SKM-1 (cell line): ENCODE measurements at regions not wholly inside any gene's neighbourhood (a gene's known extent, or its start where the extent isn't known, plus 50 kb on each side); places are given as distances from the start of the nearest gene placed in this dataset.

ENCODE experiments used
- DNase-seq: peaks from one replicate; lab custom pipeline; 2025; ENCODE audit not compliant: unreplicated experiment; lab: John Stamatoyannopoulos, UW

GRCh38 chr15:70508561-70509281, 254.6 kb downstream of the UACA start:
- no peak for DNase-seq

GRCh38 chr15:70507772-70508371, 255.5 kb downstream of the UACA start:
- no peak for DNase-seq

GRCh38 chr15:70505936-70506912, 257.1 kb downstream of the UACA start:
- DNase-seq = no peak

GRCh38 chr15:70505411-70505919, 257.9 kb downstream of the UACA start:
- DNase-seq = no peak

GRCh38 chr15:70504988-70505387, 258.4 kb downstream of the UACA start:
- no peak for DNase-seq

GRCh38 chr15:70504299-70504951, 258.9 kb downstream of the UACA start:
- DNase-seq = no peak

GRCh38 chr15:70503798-70504298, 259.5 kb downstream of the UACA start:
- no peak for DNase-seq

GRCh38 chr15:70503073-70503745, 260.1 kb downstream of the UACA start:
- no peak for DNase-seq

GRCh38 chr15:70502529-70502928, 260.8 kb downstream of the UACA start:
- DNase-seq = no peak

- DNase-seq = no peak
Observed at GRCh38 chr15:70501849-70502248, 261.5 kb downstream of the UACA start.

GRCh38 chr15:70501121-70501727, 262.1 kb downstream of the UACA start:
- DNase-seq = no peak

GRCh38 chr15:70499791-70500190, 263.6 kb downstream of the UACA start:
- DNase-seq = no peak

- no peak for DNase-seq
Observed at GRCh38 chr15:70498096-70498626, 265.2 kb downstream of the UACA start.

- no peak for DNase-seq
Observed at GRCh38 chr15:70497661-70498060, 265.7 kb downstream of the UACA start.

- no peak for DNase-seq
Observed at GRCh38 chr15:70495991-70496599, 267.3 kb downstream of the UACA start.

- DNase-seq = no peak
Observed at GRCh38 chr15:70494852-70495571, 268.3 kb downstream of the UACA start.

GRCh38 chr15:70494517-70494851, 268.9 kb downstream of the UACA start:
- no peak for DNase-seq

- DNase-seq = no peak
Observed at GRCh38 chr15:70493787-70494516, 269.4 kb downstream of the UACA start.
